Astrocyte (in vitro differentiated cells and primary cell): ENCODE measurements at regions not wholly inside any gene's neighbourhood (a gene's known extent, or its start where the extent isn't known, plus 50 kb on each side); places are given as distances from the start of the nearest gene placed in this dataset.

ENCODE experiments used
- CTCF ChIP-seq: IDR thresholded peaks from 2 replicates; pipeline ENCODE4 v1.5.1; 2011; ENCODE audit warnings: low read depth, mild to moderate bottlenecking, inconsistent platforms, low read length, moderate library complexity; ENCODE audit not compliant: insufficient read depth
- EZH2 ChIP-seq: IDR thresholded peaks from 2 replicates; pipeline ENCODE4 v1.6.1; 2012; ENCODE audit warnings: mild to moderate bottlenecking, low read length, inconsistent platforms; ENCODE audit not compliant: insufficient read depth

GRCh38 chr12:17142856-17143255 lies 536.9 kb upstream of the LMO3 start:
- TF ChIP-seq EZH2 (no peak), CTCF (no peak)
